Prostate gland (tissue), 2 donors: ENCODE measurements at regions not wholly inside any gene's neighbourhood (a gene's known extent, or its start where the extent isn't known, plus 50 kb on each side); places are given as distances from the start of the nearest gene placed in this dataset.

Source experiments
- CTCF ChIP-seq, 4 experiments: fragments of 200-600 bp in 2 of 4; fragments of 450-650 bp in 2 of 4; sonication (generic) in 2 of 4; IDR thresholded peaks; 1 replicate in 3 of 4; 2 replicates in 1 of 4; pipeline ENCODE4 v1.5.1; 2016 to 2019; ENCODE audit warnings: antibody characterized with exemption in 4 of 4, mild to moderate bottlenecking in 2 of 4, moderate library complexity in 2 of 4
- POLR2A ChIP-seq: fragments of 450-650 bp; IDR thresholded peaks from one replicate; pipeline ENCODE4 v1.6.1; 2016; ENCODE audit warnings: antibody characterized with exemption, mild to moderate bottlenecking
- POLR2AphosphoS5 ChIP-seq: sonication (generic); formaldehyde crosslinking; IDR thresholded peaks from one replicate; pipeline ENCODE4 v1.6.1; 2017; ENCODE audit warnings: antibody characterized with exemption

- TF ChIP-seq POLR2A = no peak
- no peak for TF ChIP-seq CTCF (IDR thresholded peaks at IDR 0.05)
- TF ChIP-seq POLR2AphosphoS5 = no peak
Measured at GRCh38 chr5:166338801-166339200, 1952.6 kb upstream of the WWC1 start.
